ENCODE measurements at regions not wholly inside any gene's neighbourhood (a gene's known extent, or its start where the extent isn't known, plus 50 kb on each side); places are given as distances from the start of the nearest gene placed in this dataset.

GRCh38 chr22:49363526-49364230, 464.0 kb downstream of the BRD1 start:
- TF ChIP-seq EZH2 (IDR thresholded peaks at IDR 0.05; ENCODE audit: insufficient read depth, poor library complexity, severe bottlenecking), result no peak
- no peak for TF ChIP-seq EZH2phosphoT487 (IDR thresholded peaks at IDR 0.05; ENCODE audit: insufficient read depth, low read depth)
